Breast epithelium (tissue), 3 donors: ENCODE measurements at regions not wholly inside any gene's neighbourhood (a gene's known extent, or its start where the extent isn't known, plus 50 kb on each side); places are given as distances from the start of the nearest gene placed in this dataset.

Experiments
- POLR2A ChIP-seq: fragments of 450-650 bp; IDR thresholded peaks from one replicate; pipeline ENCODE4 v1.6.1; 2016; ENCODE audit warnings: antibody characterized with exemption, mild to moderate bottlenecking, moderate library complexity
- TF ChIP-seq, protein P1 (sequence below), 3 donors: fragments of 450-650 bp; IDR thresholded peaks; one replicate each; pipeline ENCODE4 v1.5.1; 2016 to 2017; ENCODE audit warnings: antibody characterized with exemption in 3 of 3, mild to moderate bottlenecking in 3 of 3, moderate library complexity in 3 of 3

DNA sequence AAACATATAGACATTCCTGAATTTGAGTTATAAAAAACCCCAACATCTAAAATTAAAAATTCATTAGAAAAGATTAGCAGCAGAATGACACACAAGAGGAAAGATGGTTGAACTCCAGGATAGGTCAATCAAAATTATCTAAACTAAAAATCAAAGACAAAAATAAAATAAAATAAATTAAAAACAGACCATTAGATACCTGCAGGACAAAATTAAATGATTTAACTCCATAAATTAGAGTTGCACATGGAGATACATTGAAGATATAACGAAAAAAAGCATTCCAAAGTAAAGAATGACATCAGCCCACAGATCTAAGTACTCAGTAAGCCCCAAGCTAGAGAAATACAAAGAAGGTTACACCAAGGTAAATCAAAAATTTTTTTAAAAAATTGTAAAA lies 226.1 kb upstream of the SORCS1 start:
- TF ChIP-seq, protein P1, sequence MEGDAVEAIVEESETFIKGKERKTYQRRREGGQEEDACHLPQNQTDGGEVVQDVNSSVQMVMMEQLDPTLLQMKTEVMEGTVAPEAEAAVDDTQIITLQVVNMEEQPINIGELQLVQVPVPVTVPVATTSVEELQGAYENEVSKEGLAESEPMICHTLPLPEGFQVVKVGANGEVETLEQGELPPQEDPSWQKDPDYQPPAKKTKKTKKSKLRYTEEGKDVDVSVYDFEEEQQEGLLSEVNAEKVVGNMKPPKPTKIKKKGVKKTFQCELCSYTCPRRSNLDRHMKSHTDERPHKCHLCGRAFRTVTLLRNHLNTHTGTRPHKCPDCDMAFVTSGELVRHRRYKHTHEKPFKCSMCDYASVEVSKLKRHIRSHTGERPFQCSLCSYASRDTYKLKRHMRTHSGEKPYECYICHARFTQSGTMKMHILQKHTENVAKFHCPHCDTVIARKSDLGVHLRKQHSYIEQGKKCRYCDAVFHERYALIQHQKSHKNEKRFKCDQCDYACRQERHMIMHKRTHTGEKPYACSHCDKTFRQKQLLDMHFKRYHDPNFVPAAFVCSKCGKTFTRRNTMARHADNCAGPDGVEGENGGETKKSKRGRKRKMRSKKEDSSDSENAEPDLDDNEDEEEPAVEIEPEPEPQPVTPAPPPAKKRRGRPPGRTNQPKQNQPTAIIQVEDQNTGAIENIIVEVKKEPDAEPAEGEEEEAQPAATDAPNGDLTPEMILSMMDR (IDR thresholded peaks at IDR 0.05), result no peak
- no peak for TF ChIP-seq POLR2A
